MM.1S (cell line): ENCODE measurements at regions not wholly inside any gene's neighbourhood (a gene's known extent, or its start where the extent isn't known, plus 50 kb on each side); places are given as distances from the start of the nearest gene placed in this dataset.

ENCODE experiments used
- DNase-seq: peaks from one replicate; pipeline ENCODE4 v3.0.0-alpha.2; 2015
- H2AFZ ChIP-seq: fragments of 300-600 bp; sonication (generic); 2 replicates; pipeline ENCODE4 v1.6.0; 2016; ENCODE audit warnings: antibody characterized with exemption, low read length
- H3F3A ChIP-seq: fragments of 300-600 bp; sonication (generic); 2 replicates; pipeline ENCODE4 v1.6.1; 2016; ENCODE audit warnings: mild to moderate bottlenecking, antibody characterized with exemption, low read length, moderate library complexity, mixed read lengths; ENCODE audit not compliant: insufficient read depth
- H3K27ac ChIP-seq: fragments of 300-600 bp; sonication (generic); 2 replicates; pipeline ENCODE4 v1.5.1; 2016; ENCODE audit warnings: mild to moderate bottlenecking, low read length
- H3K27me3 ChIP-seq: fragments of 300-600 bp; sonication (generic); replicated peaks from 2 replicates; pipeline ENCODE4 v1.6.0; 2016; ENCODE audit warnings: low read length; ENCODE audit not compliant: insufficient read depth
- H3K36me3 ChIP-seq: fragments of 300-600 bp; sonication (generic); replicated peaks from 2 replicates; pipeline ENCODE4 v1.6.1; 2016; ENCODE audit warnings: mild to moderate bottlenecking, low read length, mixed read lengths; ENCODE audit not compliant: insufficient read depth
- H3K4me1 ChIP-seq: fragments of 300-600 bp; sonication (generic); 2 replicates; pipeline ENCODE4 v1.6.1; 2016; ENCODE audit warnings: low read length, mixed read lengths
- H3K4me2 ChIP-seq: fragments of 300-600 bp; sonication (generic); 2 replicates; pipeline ENCODE4 v1.6.0; 2016; ENCODE audit warnings: low read depth, low read length
- H3K4me3 ChIP-seq: fragments of 300-600 bp; sonication (generic); 2 replicates; pipeline ENCODE4 v1.5.1; 2016; ENCODE audit warnings: low read length, mixed read lengths
- H3K79me2 ChIP-seq: fragments of 300-600 bp; sonication (generic); 2 replicates; pipeline ENCODE4 v1.6.1; 2016; ENCODE audit warnings: mixed run types, low read length, mixed read lengths
- H3K9ac ChIP-seq: fragments of 300-600 bp; sonication (generic); 2 replicates; pipeline ENCODE4 v1.6.1; 2016; ENCODE audit warnings: low read length, mixed read lengths
- H3K9me2 ChIP-seq: fragments of 300-600 bp; sonication (generic); replicated peaks from 2 replicates; pipeline ENCODE4 v1.6.1; 2016; ENCODE audit warnings: mild to moderate bottlenecking, low read length, mixed read lengths; ENCODE audit not compliant: insufficient read depth
- H3K9me3 ChIP-seq: fragments of 300-600 bp; sonication (generic); replicated peaks from 2 replicates; pipeline ENCODE4 v1.6.1; 2016; ENCODE audit warnings: mild to moderate bottlenecking, low read length, mixed read lengths; ENCODE audit not compliant: insufficient read depth
- H4K20me1 ChIP-seq: fragments of 300-600 bp; sonication (generic); 2 replicates; pipeline ENCODE4 v1.6.1; 2016; ENCODE audit warnings: mild to moderate bottlenecking, low read length, moderate library complexity, mixed read lengths; ENCODE audit not compliant: insufficient read depth
- EZH2 ChIP-seq: fragments of 300-600 bp; sonication (generic); optimal IDR thresholded peaks from 2 replicates; pipeline ENCODE3; 2017; ENCODE audit warnings: low read depth, mild to moderate bottlenecking, antibody characterized with exemption, low read length, mixed read lengths
- EZH2phosphoT487 ChIP-seq: fragments of 300-600 bp; sonication (generic); IDR thresholded peaks from 2 replicates; pipeline ENCODE4 v1.6.1; 2018; ENCODE audit warnings: antibody characterized with exemption, low read length
- TF ChIP-seq, protein P1 (sequence below): fragments of 300-600 bp; sonication (generic); IDR thresholded peaks from 2 replicates; pipeline ENCODE4 v1.5.1; 2016; ENCODE audit warnings: antibody characterized with exemption, low read length, mixed read lengths

DNA sequence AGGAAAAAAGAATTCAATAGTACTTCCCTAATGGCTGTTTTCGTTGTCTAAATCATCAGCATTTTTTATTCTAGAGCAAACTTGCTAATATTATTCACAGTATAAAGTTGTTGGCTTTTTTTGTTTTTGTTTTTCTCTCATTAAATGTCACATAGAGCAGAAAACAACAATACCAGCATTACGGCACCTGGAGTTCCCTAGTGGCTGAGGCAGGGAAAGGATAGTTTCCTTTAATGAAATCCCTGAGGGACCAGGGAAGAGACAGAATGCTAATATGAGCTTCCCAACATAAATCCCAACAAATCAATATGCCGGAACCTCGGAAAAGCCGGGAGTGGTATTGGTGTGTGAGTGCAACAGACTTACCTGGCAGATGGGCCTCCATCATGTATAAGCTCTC lies 235.2 kb upstream of the ASCC3 start:
- H4K20me1 ChIP-seq = no peaks in the 10 kb centered on the region
- H2AFZ ChIP-seq = no peak overlapping the region
- no peaks in the 10 kb centered on the region for H3K27me3 ChIP-seq
- no peaks in the 10 kb centered on the region for H3K79me2 ChIP-seq
- no peak for DNase-seq
- no peak overlapping the region for H3K4me2 ChIP-seq
- H3K36me3 ChIP-seq = no peaks in the 10 kb centered on the region
- H3K9me3 ChIP-seq = no peaks in the 10 kb centered on the region
- TF ChIP-seq EZH2phosphoT487 = no peak
- TF ChIP-seq, protein P1, sequence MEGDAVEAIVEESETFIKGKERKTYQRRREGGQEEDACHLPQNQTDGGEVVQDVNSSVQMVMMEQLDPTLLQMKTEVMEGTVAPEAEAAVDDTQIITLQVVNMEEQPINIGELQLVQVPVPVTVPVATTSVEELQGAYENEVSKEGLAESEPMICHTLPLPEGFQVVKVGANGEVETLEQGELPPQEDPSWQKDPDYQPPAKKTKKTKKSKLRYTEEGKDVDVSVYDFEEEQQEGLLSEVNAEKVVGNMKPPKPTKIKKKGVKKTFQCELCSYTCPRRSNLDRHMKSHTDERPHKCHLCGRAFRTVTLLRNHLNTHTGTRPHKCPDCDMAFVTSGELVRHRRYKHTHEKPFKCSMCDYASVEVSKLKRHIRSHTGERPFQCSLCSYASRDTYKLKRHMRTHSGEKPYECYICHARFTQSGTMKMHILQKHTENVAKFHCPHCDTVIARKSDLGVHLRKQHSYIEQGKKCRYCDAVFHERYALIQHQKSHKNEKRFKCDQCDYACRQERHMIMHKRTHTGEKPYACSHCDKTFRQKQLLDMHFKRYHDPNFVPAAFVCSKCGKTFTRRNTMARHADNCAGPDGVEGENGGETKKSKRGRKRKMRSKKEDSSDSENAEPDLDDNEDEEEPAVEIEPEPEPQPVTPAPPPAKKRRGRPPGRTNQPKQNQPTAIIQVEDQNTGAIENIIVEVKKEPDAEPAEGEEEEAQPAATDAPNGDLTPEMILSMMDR = no peak
- TF ChIP-seq EZH2 = no peak
- H3K4me3 ChIP-seq = no peak overlapping the region
- H3F3A ChIP-seq = no peaks in the 10 kb centered on the region
- H3K4me1 ChIP-seq = no peaks in the 10 kb centered on the region
- H3K9me2 ChIP-seq = no peaks in the 10 kb centered on the region
- no peak overlapping the region for H3K27ac ChIP-seq
- no peak overlapping the region for H3K9ac ChIP-seq

DNA sequence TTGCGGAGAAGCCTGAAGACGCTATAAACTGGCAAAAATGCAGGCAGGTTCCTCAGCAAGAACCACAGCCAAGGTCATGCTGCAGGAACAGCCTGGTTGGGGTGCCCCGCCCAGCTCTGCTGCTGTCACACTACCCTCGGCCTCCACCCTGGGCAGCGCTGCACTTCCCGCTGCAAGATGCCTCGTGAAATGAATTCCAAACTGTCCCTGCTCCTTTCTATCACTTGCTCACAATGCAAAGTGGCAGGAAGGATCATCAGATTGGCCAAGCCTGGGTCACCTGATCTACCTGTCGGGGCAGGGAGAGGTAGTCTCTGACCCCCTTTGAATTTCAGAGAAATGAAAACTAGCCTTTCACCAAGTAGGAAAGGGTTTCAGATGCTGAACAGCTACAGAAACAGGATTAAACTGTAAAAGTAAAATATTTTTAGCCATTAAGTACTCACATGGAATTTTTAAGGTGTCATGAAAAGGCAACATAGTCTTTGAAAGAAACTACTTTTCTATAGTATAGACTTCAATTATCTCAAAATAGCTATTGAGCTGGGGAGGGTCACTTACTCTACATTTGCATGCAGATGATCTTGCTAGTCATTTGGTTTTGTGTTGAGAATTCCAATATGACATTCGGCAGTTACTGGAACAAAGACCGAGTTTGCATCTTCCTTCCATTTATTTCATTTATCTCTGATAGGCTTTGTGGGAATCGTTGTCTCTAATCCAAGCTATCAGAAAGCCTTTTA lies 236.4 kb upstream of the ASCC3 start:
- H3K36me3 ChIP-seq = no peaks in the 10 kb centered on the region
- DNase-seq = no peak
- no peaks in the 10 kb centered on the region for H3F3A ChIP-seq
- TF ChIP-seq, protein P1 = no peak
- no peak for TF ChIP-seq EZH2
- no peak for TF ChIP-seq EZH2phosphoT487
- no peak overlapping the region for H2AFZ ChIP-seq
- no peaks in the 10 kb centered on the region for H3K4me1 ChIP-seq
- no peaks in the 10 kb centered on the region for H4K20me1 ChIP-seq
- H3K4me2 ChIP-seq = no peak overlapping the region
- H3K27me3 ChIP-seq = no peaks in the 10 kb centered on the region
- no peak overlapping the region for H3K9ac ChIP-seq
- H3K9me2 ChIP-seq = no peaks in the 10 kb centered on the region
- H3K4me3 ChIP-seq = no peak overlapping the region
- no peaks in the 10 kb centered on the region for H3K79me2 ChIP-seq
- H3K27ac ChIP-seq = no peak overlapping the region
- no peaks in the 10 kb centered on the region for H3K9me3 ChIP-seq

DNA sequence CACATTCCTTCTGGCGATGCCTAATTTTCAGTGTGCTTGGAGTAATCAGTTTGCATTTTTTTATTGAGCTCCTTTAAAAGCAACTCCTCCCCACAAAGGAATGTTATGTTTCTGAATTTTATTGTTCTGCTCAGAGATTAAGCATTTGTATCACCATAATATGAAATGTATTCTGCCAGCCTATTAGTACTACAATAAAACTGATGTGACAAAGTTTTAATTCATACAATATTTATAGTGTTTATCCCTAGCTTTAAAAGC lies 236.9 kb upstream of the ASCC3 start:
- no peaks in the 10 kb centered on the region for H3K79me2 ChIP-seq
- no peaks in the 10 kb centered on the region for H3K9me2 ChIP-seq
- H3K9ac ChIP-seq = no peak overlapping the region
- TF ChIP-seq EZH2 = no peak
- TF ChIP-seq, protein P1 = no peak
- no peak for TF ChIP-seq EZH2phosphoT487
- H4K20me1 ChIP-seq = no peaks in the 10 kb centered on the region
- no peaks in the 10 kb centered on the region for H3K9me3 ChIP-seq
- H3F3A ChIP-seq = no peaks in the 10 kb centered on the region
- no peak overlapping the region for H3K4me3 ChIP-seq
- no peak overlapping the region for H3K27ac ChIP-seq
- H3K4me1 ChIP-seq = no peaks in the 10 kb centered on the region
- no peak overlapping the region for H3K4me2 ChIP-seq
- no peaks in the 10 kb centered on the region for H3K27me3 ChIP-seq
- no peak for DNase-seq
- no peaks in the 10 kb centered on the region for H3K36me3 ChIP-seq
- H2AFZ ChIP-seq = no peak overlapping the region
